Stimulated activated naive B cell treated with anti-CD40 and anti-IgM and Interleukin-4, amounts not matched to agents 10 μg/mL and 1 μg/mL and 100 μg/mL, for 72 hours (primary cell): ENCODE measurements at regions not wholly inside any gene's neighbourhood (a gene's known extent, or its start where the extent isn't known, plus 50 kb on each side); places are given as distances from the start of the nearest gene placed in this dataset.

Experiments
- ATAC-seq, 2 donors: fragments of 150-1000 bp; cut with Tn5 transposase; replicated peaks; 2 replicates each; pipeline ENCODE4 v1.10.0; 2021; ENCODE audit warnings: moderate library complexity in 1 of 2
- DNase-seq: peaks from one replicate; pipeline ENCODE4 v3.0.0; 2021
- H3K27ac Mint-ChIP-seq: one replicate; pipeline ENCODE4 v1.8.0; 2022; ENCODE audit warnings: mild to moderate bottlenecking, mixed read lengths
- H3K27me3 Mint-ChIP-seq, 2 donors: one replicate each; pipeline ENCODE4 v1.8.0; 2022; ENCODE audit warnings: mixed read lengths in 2 of 2
- H3K36me3 Mint-ChIP-seq, 2 donors: one replicate each; pipeline ENCODE4 v1.8.0; 2022; ENCODE audit warnings: mixed read lengths in 2 of 2, mild to moderate bottlenecking in 1 of 2
- H3K4me1 Mint-ChIP-seq, 2 donors: one replicate each; pipeline ENCODE4 v1.8.0; 2022; ENCODE audit warnings: mixed read lengths in 2 of 2, mild to moderate bottlenecking in 1 of 2
- H3K4me3 Mint-ChIP-seq, 2 donors: one replicate each; pipeline ENCODE4 v1.8.0; 2022; ENCODE audit warnings: mild to moderate bottlenecking in 2 of 2, mixed read lengths in 2 of 2, moderate library complexity in 1 of 2
- H3K9me3 Mint-ChIP-seq, 2 donors: one replicate each; pipeline ENCODE4 v1.8.0; 2022; ENCODE audit warnings: mixed read lengths in 2 of 2, mild to moderate bottlenecking in 1 of 2

- no peaks in the 10 kb centered on the region for H3K27me3 Mint-ChIP-seq
- H3K4me3 Mint-ChIP-seq, result no peak overlapping the region
- no peak for ATAC-seq
- H3K4me1 Mint-ChIP-seq, result no peaks in the 10 kb centered on the region
- H3K27ac Mint-ChIP-seq, result no peak overlapping the region
- DNase-seq, result no peak
- no peaks in the 10 kb centered on the region for H3K36me3 Mint-ChIP-seq
- peaks cover 0 to 2% of the 10 kb centered on the region in 2 donors for H3K9me3 Mint-ChIP-seq
Measured at GRCh38 chr6:93964321-93964720, 545.0 kb upstream of the EPHA7 start.

DNA sequence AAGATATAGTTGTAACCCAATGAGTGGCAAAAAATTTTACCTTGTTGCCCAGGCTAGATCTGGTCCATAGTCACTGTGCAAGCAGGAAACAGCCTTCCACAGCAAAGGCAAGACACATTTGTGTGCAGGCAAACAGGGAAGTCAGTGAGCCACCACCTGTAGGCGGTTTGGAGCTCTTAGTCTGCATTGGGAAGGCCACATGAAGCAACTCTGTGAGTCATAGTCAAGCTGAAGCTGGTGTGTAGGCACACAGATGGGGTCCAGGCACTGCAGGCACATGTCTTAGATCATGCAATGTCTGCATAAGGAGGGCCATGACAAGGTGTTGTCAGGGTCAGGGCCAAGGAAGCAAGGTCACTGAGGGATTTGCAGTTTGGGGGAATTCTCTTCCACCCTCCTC lies 543.2 kb upstream of the EPHA7 start:
- Mint-ChIP-seq H3K4me1 (no peaks in the 10 kb centered on the region), H3K27me3 (no peaks in the 10 kb centered on the region)
- peak in 1 of 2 donors; percentile 19 for ATAC-seq

DNA sequence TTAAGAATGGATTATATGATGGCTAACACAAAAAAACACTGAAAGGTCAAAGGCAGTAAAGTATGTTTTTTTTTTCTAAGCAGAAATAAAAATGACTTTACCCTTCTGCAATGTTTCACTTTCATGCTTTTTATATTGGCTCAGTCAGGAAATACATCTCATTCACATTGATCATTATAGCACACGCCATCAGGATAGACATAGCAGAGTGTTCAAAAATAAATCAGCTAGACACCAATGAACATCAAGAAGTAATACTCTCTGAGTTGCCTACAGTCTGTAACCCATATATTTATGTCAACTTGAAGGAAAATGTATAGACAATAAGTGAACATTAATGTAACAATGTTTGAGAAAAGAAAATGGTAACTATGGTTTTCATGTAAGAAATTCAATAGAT lies 535.2 kb upstream of the EPHA7 start:
- Mint-ChIP-seq H3K9me3 (peaks cover 0 to 1% of the 10 kb centered on the region in 2 donors), H3K27me3 (no peaks in the 10 kb centered on the region), H3K4me1 (no peaks in the 10 kb centered on the region), H3K36me3 (no peaks in the 10 kb centered on the region), H3K4me3 (no peak overlapping the region), H3K27ac (no peak overlapping the region)
- ATAC-seq, result no peak
- no peak for DNase-seq

More for the DNA sequence above, 543.2 kb upstream of the EPHA7 start:
- no peaks in the 10 kb centered on the region for H3K36me3 Mint-ChIP-seq
- no peak overlapping the region for H3K4me3 Mint-ChIP-seq
- H3K9me3 Mint-ChIP-seq, result peaks cover 0 to 2% of the 10 kb centered on the region in 2 donors
- no peak for DNase-seq
- no peak overlapping the region for H3K27ac Mint-ChIP-seq

GRCh38 chr6:93943661-93944060 lies 524.3 kb upstream of the EPHA7 start:
- Mint-ChIP-seq H3K4me3 (no peak overlapping the region), H3K27me3 (no peaks in the 10 kb centered on the region), H3K36me3 (no peaks in the 10 kb centered on the region), H3K27ac (no peak overlapping the region), H3K9me3 (peaks cover 0 to 2% of the 10 kb centered on the region in 2 donors), H3K4me1 (no peaks in the 10 kb centered on the region)
- ATAC-seq (no peak), DNase-seq (no peak)

GRCh38 chr6:93940381-93940780 lies 521.0 kb upstream of the EPHA7 start:
- ATAC-seq (no peak), DNase-seq (no peak)
- Mint-ChIP-seq H3K4me3 (no peak overlapping the region), H3K27ac (no peak overlapping the region), H3K27me3 (no peaks in the 10 kb centered on the region), H3K9me3 (peaks cover 0 to 2% of the 10 kb centered on the region in 2 donors), H3K4me1 (no peaks in the 10 kb centered on the region), H3K36me3 (no peaks in the 10 kb centered on the region)

GRCh38 chr6:93932175-93932574 lies 512.8 kb upstream of the EPHA7 start:
- Mint-ChIP-seq H3K4me3 (no peak overlapping the region), H3K27ac (no peak overlapping the region), H3K9me3 (no peaks in the 10 kb centered on the region), H3K4me1 (no peaks in the 10 kb centered on the region), H3K36me3 (no peaks in the 10 kb centered on the region), H3K27me3 (no peaks in the 10 kb centered on the region)
- no peak for ATAC-seq
- no peak for DNase-seq

DNA sequence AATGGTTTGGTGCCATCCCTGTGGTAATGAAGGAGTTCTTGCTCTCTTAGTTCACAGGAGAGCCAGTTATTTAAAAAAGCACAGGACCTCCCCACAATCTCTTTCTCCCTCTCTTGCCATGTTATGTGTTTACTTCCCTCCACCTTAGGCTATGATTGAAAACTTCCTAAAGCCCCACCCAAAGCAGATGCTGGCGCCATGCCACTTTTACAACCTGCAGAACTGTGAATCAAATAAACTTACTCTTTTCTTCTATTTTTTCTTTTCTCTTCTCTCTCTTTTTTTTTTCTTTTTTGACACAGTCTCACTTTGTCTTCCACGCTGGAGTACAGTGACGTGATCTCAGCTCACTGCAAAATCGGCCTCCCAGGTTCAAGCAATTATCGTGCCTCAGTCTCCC lies 508.4 kb upstream of the EPHA7 start:
- H3K4me3 Mint-ChIP-seq, result no peak overlapping the region
- no peaks in the 10 kb centered on the region for H3K4me1 Mint-ChIP-seq
- DNase-seq, result no peak
- no peaks in the 10 kb centered on the region for H3K27me3 Mint-ChIP-seq
- ATAC-seq, result no peak
- no peaks in the 10 kb centered on the region for H3K36me3 Mint-ChIP-seq
- no peak overlapping the region for H3K27ac Mint-ChIP-seq
- H3K9me3 Mint-ChIP-seq, result no peaks in the 10 kb centered on the region

DNA sequence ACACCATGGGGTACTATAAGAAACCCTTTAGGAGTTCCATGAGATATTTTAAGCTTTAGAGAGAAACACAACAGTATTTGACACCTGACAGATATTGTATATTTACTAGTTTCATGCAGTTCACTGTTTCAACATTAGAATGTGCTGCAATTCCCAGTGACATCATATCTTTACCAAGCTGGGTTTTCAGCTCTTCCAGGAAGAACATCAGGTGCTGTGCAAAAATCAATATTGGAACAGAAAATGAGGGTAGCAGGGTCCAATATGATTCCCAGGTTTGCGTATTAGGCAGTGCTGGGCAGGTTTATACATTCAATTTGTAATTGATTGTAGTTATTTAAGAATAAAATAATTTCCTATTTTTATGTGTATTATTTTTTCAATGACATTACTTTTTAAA lies 500.0 kb upstream of the EPHA7 start:
- no peaks in the 10 kb centered on the region for H3K4me1 Mint-ChIP-seq
- H3K36me3 Mint-ChIP-seq, result no peaks in the 10 kb centered on the region
- no peak overlapping the region for H3K4me3 Mint-ChIP-seq
- ATAC-seq (no peak), DNase-seq (no peak)
- H3K27ac Mint-ChIP-seq, result no peak overlapping the region
- H3K27me3 Mint-ChIP-seq, result no peaks in the 10 kb centered on the region
- no peaks in the 10 kb centered on the region for H3K9me3 Mint-ChIP-seq

- no peaks in the 10 kb centered on the region for H3K9me3 Mint-ChIP-seq
- no peak overlapping the region for H3K27ac Mint-ChIP-seq
- no peak for DNase-seq
- no peaks in the 10 kb centered on the region for H3K36me3 Mint-ChIP-seq
- H3K4me1 Mint-ChIP-seq, result no peaks in the 10 kb centered on the region
- ATAC-seq, result no peak
- no peaks in the 10 kb centered on the region for H3K27me3 Mint-ChIP-seq
- no peak overlapping the region for H3K4me3 Mint-ChIP-seq
Measured at GRCh38 chr6:93918258-93918657, 498.9 kb upstream of the EPHA7 start.

DNA sequence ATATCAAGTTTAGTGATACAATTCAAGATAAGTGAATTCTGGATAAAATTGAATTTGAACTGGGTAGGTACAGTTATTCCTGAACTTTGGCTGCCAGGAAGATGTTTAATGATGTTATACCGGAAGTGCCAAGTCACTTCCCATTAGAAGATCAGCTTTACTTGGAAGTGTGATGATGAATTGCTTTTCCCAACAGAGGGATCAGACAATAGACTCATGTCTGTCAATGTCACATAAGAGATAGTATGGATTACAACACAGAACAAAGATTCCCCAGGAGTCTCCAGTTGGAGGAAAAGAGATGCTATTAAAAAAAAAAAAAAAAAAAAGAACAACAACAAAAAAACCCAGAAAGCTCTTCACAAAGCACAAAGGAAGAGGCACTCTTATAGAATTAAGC lies 497.9 kb upstream of the EPHA7 start:
- Mint-ChIP-seq H3K4me1 (no peaks in the 10 kb centered on the region), H3K36me3 (no peaks in the 10 kb centered on the region), H3K9me3 (no peaks in the 10 kb centered on the region), H3K27me3 (no peaks in the 10 kb centered on the region), H3K27ac (no peak overlapping the region), H3K4me3 (no peak overlapping the region)
- ATAC-seq (no peak), DNase-seq (no peak)

GRCh38 chr6:93916716-93917115 lies 497.4 kb upstream of the EPHA7 start:
- no peaks in the 10 kb centered on the region for H3K4me1 Mint-ChIP-seq
- no peaks in the 10 kb centered on the region for H3K36me3 Mint-ChIP-seq
- ATAC-seq (no peak), DNase-seq (no peak)
- H3K27me3 Mint-ChIP-seq, result no peaks in the 10 kb centered on the region
- H3K27ac Mint-ChIP-seq, result no peak overlapping the region
- no peak overlapping the region for H3K4me3 Mint-ChIP-seq
- no peaks in the 10 kb centered on the region for H3K9me3 Mint-ChIP-seq

- no peak overlapping the region for H3K27ac Mint-ChIP-seq
- no peaks in the 10 kb centered on the region for H3K27me3 Mint-ChIP-seq
- no peaks in the 10 kb centered on the region for H3K9me3 Mint-ChIP-seq
- ATAC-seq, result no peak
- H3K36me3 Mint-ChIP-seq, result no peaks in the 10 kb centered on the region
- H3K4me1 Mint-ChIP-seq, result no peaks in the 10 kb centered on the region
- no peak for DNase-seq
- H3K4me3 Mint-ChIP-seq, result no peak overlapping the region
Measured at GRCh38 chr6:93915961-93916360, 496.6 kb upstream of the EPHA7 start.

DNA sequence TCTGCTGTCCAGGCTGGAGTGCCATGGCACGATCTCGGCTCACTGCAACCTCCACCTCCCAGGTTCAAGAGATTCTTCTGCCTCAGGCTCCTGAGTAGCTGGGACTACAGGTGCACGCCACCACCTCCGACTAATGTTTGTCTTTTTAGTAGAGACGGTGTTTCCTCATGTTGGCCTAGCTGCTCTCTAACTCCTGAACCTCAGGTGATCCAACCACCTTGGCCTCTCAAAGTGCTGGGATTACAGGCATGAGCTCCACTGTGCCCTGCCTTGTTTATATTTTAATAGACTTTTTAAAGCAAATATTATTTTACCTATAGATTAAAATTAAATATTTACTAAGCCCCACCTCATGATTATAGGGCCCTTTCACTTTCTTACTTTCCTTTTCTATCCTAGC lies 483.2 kb upstream of the EPHA7 start:
- Mint-ChIP-seq H3K27ac (no peak overlapping the region), H3K4me1 (no peaks in the 10 kb centered on the region), H3K27me3 (no peaks in the 10 kb centered on the region), H3K36me3 (no peaks in the 10 kb centered on the region), H3K9me3 (peaks cover 0 to 3% of the 10 kb centered on the region in 2 donors), H3K4me3 (no peak overlapping the region)
- no peak for ATAC-seq
- DNase-seq, result no peak

- no peak overlapping the region for H3K27ac Mint-ChIP-seq
- ATAC-seq, result no peak
- H3K4me3 Mint-ChIP-seq, result no peak overlapping the region
- H3K36me3 Mint-ChIP-seq, result no peaks in the 10 kb centered on the region
- H3K4me1 Mint-ChIP-seq, result no peaks in the 10 kb centered on the region
- H3K27me3 Mint-ChIP-seq, result no peaks in the 10 kb centered on the region
- DNase-seq, result no peak
- H3K9me3 Mint-ChIP-seq, result peaks cover 3 to 5% of the 10 kb centered on the region in 2 donors
Measured at GRCh38 chr6:93900142-93900541, 480.8 kb upstream of the EPHA7 start.

DNA sequence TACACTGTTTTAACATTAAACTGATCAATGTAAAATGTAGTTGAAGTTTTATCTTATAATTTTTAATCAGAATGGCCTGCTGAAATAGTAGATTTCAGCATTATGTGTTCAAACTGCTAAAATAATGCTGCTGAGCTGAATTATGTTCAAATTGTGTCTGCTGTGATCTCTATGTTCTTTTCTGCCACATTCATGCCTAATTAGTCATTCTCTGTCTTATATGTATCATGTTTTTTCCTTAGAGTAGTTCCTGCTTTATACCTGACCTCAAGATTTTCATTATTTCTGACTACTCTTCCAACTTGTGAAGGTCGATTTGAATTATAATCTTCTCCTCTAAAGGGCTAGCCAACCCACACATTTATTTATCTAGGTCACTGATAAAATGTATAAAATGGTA lies 476.7 kb upstream of the EPHA7 start:
- Mint-ChIP-seq H3K4me3 (no peak overlapping the region), H3K27me3 (no peaks in the 10 kb centered on the region), H3K9me3 (peaks cover 2 to 5% of the 10 kb centered on the region in 2 donors), H3K36me3 (no peaks in the 10 kb centered on the region), H3K27ac (no peak overlapping the region), H3K4me1 (no peaks in the 10 kb centered on the region)
- no peak for DNase-seq
- no peak for ATAC-seq

- no peak overlapping the region for H3K27ac Mint-ChIP-seq
- peaks cover 2 to 5% of the 10 kb centered on the region in 2 donors for H3K9me3 Mint-ChIP-seq
- H3K27me3 Mint-ChIP-seq, result no peaks in the 10 kb centered on the region
- DNase-seq (no peak), ATAC-seq (no peak)
- H3K36me3 Mint-ChIP-seq, result no peaks in the 10 kb centered on the region
- H3K4me3 Mint-ChIP-seq, result no peak overlapping the region
- H3K4me1 Mint-ChIP-seq, result no peaks in the 10 kb centered on the region
Measured at GRCh38 chr6:93894521-93894920, 475.2 kb upstream of the EPHA7 start.
